ENCODE measurements at regions not wholly inside any gene's neighbourhood (a gene's known extent, or its start where the extent isn't known, plus 50 kb on each side); places are given as distances from the start of the nearest gene placed in this dataset.

GRCh38 chr10:47144525-47144924 lies 155.5 kb upstream of the GDF10 start:
- H3K36me3 ChIP-seq (ENCODE audit: control insufficient read depth in 2 of 2, insufficient read depth in 1 of 2, low read length in 2 of 2), result no peaks in the 10 kb centered on the region
- POLR2A ChIA-PET, result no interaction called here
- no peaks in the 10 kb centered on the region for H3K4me1 ChIP-seq (ENCODE audit: control insufficient read depth, insufficient read depth, low read length)
- TF ChIP-seq ZNF701 (tag by site-specific recombination; IDR thresholded peaks at IDR 0.05) (no peak), ZNF398 (tag by site-specific recombination; IDR thresholded peaks at IDR 0.05) (no peak), ZNF354C (tag by site-specific recombination; IDR thresholded peaks at IDR 0.05; ENCODE audit: borderline replicate concordance, low read depth) (no peak), ZXDB (tag by site-specific recombination; IDR thresholded peaks at IDR 0.05) (no peak), ZNF670 (tag by site-specific recombination; IDR thresholded peaks at IDR 0.05; ENCODE audit: low read depth) (no peak), BCL6B (tag by site-specific recombination; IDR thresholded peaks at IDR 0.05) (no peak), SP3 (tag by site-specific recombination; IDR thresholded peaks at IDR 0.05) (no peak), ZNF837 (tag by site-specific recombination; IDR thresholded peaks at IDR 0.05) (no peak), ZNF423 (tag by site-specific recombination; IDR thresholded peaks at IDR 0.05) (no peak), ZBTB7A (tag by site-specific recombination; IDR thresholded peaks at IDR 0.05; ENCODE audit: low read depth) (no peak), ZBTB20 (tag by site-specific recombination; IDR thresholded peaks at IDR 0.05) (no peak), ZNF140 (tag by site-specific recombination; IDR thresholded peaks at IDR 0.05) (no peak), ZBTB49 (tag by site-specific recombination; IDR thresholded peaks at IDR 0.05; ENCODE audit: low read depth) (no peak), ZNF157 (tag by site-specific recombination; IDR thresholded peaks at IDR 0.05) (no peak), ZNF114 (tag by site-specific recombination; IDR thresholded peaks at IDR 0.05) (no peak), GLI2 (tag by site-specific recombination; IDR thresholded peaks at IDR 0.05; ENCODE audit: borderline replicate concordance, low read depth) (no peak), MZF1 (tag by site-specific recombination; IDR thresholded peaks at IDR 0.05; ENCODE audit: borderline replicate concordance) (no peak), ZNF37A (tag by site-specific recombination; IDR thresholded peaks at IDR 0.05) (no peak)
- H3K9me3 ChIP-seq (ENCODE audit: control insufficient read depth, insufficient read depth, low read depth, low read length), result no peaks in the 10 kb centered on the region
- CTCF ChIA-PET, result no interaction called here
- H3K4me3 ChIP-seq (ENCODE audit: low read depth, low read length), result no peak overlapping the region
- H3K27ac ChIP-seq (ENCODE audit: extremely low read depth, low read depth, low read length), result no peak overlapping the region

- H3K9me3 ChIP-seq (ENCODE audit: control insufficient read depth, insufficient read depth, low read depth, low read length), result no peaks in the 10 kb centered on the region
- POLR2A ChIA-PET, result no interaction called here
- CTCF ChIA-PET, result no interaction called here
- no peaks in the 10 kb centered on the region for H3K4me1 ChIP-seq (ENCODE audit: control insufficient read depth, insufficient read depth, low read length)
- no peak overlapping the region for H3K4me3 ChIP-seq (ENCODE audit: low read depth, low read length)
- no peaks in the 10 kb centered on the region for H3K36me3 ChIP-seq (ENCODE audit: control insufficient read depth in 2 of 2, insufficient read depth in 1 of 2, low read length in 2 of 2)
- no peak overlapping the region for H3K27ac ChIP-seq (ENCODE audit: extremely low read depth, low read depth, low read length)
- no peak for TF ChIP-seq ZNF133 (tag by site-specific recombination; IDR thresholded peaks at IDR 0.05)
- TF ChIP-seq ELK4 (IDR thresholded peaks at IDR 0.05; ENCODE audit: borderline replicate concordance, low read depth, low read length), result no peak
- TF ChIP-seq GLIS1 (tag by site-specific recombination; IDR thresholded peaks at IDR 0.05), result no peak
- no peak for TF ChIP-seq ZNF473 (tag by site-specific recombination; IDR thresholded peaks at IDR 0.05)
- TF ChIP-seq ZNF514 (tag by site-specific recombination; IDR thresholded peaks at IDR 0.05), result no peak
- no peak for TF ChIP-seq ZNF366 (tag by site-specific recombination; conservative IDR thresholded peaks at IDR 0.05)
- TF ChIP-seq ZNF513 (tag by site-specific recombination; IDR thresholded peaks at IDR 0.05), result no peak
- TF ChIP-seq SALL2 (tag by site-specific recombination; IDR thresholded peaks at IDR 0.05; ENCODE audit: borderline replicate concordance), result no peak
- no peak for TF ChIP-seq ZNF670 (tag by site-specific recombination; IDR thresholded peaks at IDR 0.05; ENCODE audit: low read depth)
- TF ChIP-seq GLI4 (tag by site-specific recombination; IDR thresholded peaks at IDR 0.05), result no peak
- no peak for TF ChIP-seq MZF1 (tag by site-specific recombination; IDR thresholded peaks at IDR 0.05; ENCODE audit: borderline replicate concordance)
- TF ChIP-seq ZNF623 (tag by site-specific recombination; IDR thresholded peaks at IDR 0.05), result no peak
- no peak for TF ChIP-seq ZNF394 (tag by site-specific recombination; IDR thresholded peaks at IDR 0.05; ENCODE audit: borderline replicate concordance)
Measured at GRCh38 chr10:47145290-47145934, 154.6 kb upstream of the GDF10 start.

Measured in HEK293 (cell line).